ENCODE measurements at regions not wholly inside any gene's neighbourhood (a gene's known extent, or its start where the extent isn't known, plus 50 kb on each side); places are given as distances from the start of the nearest gene placed in this dataset.
"Not testable (repeated sequence)": the region's sequence is repeated elsewhere in the genome, so short reads cannot be mapped to it uniquely, and the experiment has no call there.

DNA sequence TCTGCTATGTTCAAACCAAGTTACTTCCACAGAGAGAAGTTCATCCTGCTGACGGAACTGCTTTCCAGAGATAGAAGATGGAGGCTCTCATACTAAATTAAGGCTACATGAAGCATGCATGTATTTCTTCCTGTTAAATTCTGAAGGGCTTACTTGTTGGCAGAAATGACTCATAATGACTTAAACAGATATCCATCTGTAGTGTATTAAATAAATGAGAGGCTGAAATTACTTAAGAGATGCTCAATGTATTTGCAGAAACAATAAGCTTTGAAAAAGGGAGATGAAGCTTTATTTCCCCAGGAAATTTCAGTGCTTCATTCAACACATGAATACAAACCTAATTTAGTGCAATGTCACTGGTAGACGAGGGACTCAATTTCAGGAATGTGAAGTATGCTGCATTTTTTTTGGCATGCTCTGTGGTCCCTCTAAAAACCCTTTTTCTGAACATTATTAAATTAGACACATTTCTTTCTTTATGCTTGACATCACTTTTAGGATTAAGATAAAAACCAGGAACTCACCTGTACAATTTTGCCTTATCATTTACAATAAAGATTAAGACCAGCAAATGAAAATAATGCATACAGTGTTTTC lies 759.1 kb upstream of the POU3F4 start:
- in situ Hi-C loops (cut with MboI; ENCODE audit: low pct_unique_long_range_greater_than_20kb, low sequenced_read_pairs, unreplicated experiment): no loop called here
- TF ChIP-seq, protein P1, sequence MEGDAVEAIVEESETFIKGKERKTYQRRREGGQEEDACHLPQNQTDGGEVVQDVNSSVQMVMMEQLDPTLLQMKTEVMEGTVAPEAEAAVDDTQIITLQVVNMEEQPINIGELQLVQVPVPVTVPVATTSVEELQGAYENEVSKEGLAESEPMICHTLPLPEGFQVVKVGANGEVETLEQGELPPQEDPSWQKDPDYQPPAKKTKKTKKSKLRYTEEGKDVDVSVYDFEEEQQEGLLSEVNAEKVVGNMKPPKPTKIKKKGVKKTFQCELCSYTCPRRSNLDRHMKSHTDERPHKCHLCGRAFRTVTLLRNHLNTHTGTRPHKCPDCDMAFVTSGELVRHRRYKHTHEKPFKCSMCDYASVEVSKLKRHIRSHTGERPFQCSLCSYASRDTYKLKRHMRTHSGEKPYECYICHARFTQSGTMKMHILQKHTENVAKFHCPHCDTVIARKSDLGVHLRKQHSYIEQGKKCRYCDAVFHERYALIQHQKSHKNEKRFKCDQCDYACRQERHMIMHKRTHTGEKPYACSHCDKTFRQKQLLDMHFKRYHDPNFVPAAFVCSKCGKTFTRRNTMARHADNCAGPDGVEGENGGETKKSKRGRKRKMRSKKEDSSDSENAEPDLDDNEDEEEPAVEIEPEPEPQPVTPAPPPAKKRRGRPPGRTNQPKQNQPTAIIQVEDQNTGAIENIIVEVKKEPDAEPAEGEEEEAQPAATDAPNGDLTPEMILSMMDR (IDR thresholded peaks at IDR 0.05; ENCODE audit: extremely low read depth, insufficient read depth, missing control alignments): no peak
- no peak for DNase-seq (ENCODE audit: low spot score)

DNA sequence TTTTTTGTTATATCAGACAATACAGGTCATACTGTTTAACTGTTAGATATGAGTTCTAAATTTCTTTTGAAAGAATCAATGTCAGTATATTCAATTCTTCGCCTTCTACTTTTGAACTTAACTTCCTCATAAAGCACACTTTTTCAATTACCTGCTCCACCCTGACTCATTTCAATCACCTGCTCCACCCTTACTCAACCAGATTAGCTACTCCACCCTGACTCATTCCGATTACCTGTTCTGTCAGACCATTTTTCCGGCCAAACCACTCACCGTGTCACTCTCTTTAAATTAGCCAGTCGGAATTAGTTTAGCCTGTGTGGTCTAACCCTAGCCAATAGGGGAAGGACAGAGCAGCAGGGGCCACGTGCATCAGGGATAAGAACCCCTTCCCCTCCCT lies 751.8 kb upstream of the POU3F4 start:
- TF ChIP-seq, protein P1 (IDR thresholded peaks at IDR 0.05; ENCODE audit: extremely low read depth, insufficient read depth, missing control alignments): no peak
- in situ Hi-C loops (cut with MboI; ENCODE audit: low pct_unique_long_range_greater_than_20kb, low sequenced_read_pairs, unreplicated experiment): no loop called here
- no peak for DNase-seq (ENCODE audit: low spot score)

DNA sequence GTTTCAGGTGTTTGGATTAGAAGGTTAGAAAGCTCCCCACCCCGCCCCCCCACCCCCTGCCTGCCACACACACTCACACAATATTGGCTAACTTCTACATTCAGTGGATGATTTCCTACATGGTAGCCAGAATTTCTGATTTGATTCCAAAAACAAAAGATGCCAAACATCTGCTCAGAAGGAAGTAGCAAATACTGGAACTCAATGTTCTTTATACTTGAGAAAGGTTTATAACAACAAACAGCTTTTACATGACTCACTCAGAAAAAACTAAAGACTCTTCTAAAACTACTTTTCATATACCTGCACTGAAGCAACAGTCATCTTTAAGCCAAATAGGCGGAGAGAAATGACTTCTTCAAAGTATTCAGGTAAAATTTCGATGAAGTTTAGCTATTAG lies 750.5 kb upstream of the POU3F4 start:
- TF ChIP-seq, protein P1 (IDR thresholded peaks at IDR 0.05; ENCODE audit: extremely low read depth, insufficient read depth, missing control alignments): no peak
- in situ Hi-C loops (cut with MboI; ENCODE audit: low pct_unique_long_range_greater_than_20kb, low sequenced_read_pairs, unreplicated experiment): no loop called here
- no peak for DNase-seq (ENCODE audit: low spot score)

DNA sequence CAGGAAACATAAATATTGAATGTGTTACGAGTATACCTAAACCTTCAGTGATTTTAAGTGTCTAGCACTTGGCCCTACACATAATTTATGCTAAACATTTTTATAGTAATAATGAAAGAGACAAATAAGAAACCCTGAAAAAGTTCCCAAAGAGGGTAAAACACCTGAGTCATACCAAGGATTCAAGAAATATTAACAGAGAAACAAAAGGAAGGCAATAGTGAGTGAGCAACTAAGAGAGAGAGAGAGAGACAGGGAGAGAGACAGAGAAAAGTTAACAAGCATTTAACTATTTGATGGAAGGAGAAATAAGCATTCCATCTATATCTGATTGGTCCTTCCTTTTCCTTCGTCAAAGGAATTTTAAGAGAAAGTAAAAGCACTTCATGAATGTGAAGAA lies 743.6 kb upstream of the POU3F4 start:
- no peak for DNase-seq (ENCODE audit: low spot score)
- TF ChIP-seq, protein P1 (IDR thresholded peaks at IDR 0.05; ENCODE audit: extremely low read depth, insufficient read depth, missing control alignments): no peak
- in situ Hi-C loops (cut with MboI; ENCODE audit: low pct_unique_long_range_greater_than_20kb, low sequenced_read_pairs, unreplicated experiment): no loop called here

DNA sequence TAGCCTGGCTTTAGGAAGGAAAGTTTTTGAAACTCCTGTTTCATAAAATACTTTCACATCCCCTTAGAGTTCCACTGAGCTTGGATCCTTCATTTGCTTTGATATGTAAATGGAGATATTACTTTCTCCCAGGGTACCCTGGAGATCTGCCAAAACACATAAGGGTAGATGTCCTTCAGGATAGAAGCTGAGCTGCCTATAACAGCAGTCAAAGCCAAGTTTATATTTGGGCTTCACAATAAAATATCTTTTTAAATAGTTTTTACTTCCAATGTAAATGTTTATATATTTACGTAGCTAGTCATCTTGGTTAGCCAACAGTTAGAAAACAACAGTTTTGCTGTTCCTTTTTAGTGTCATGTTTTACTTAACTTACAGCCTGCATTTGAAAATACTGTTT lies 742.3 kb upstream of the POU3F4 start:
- TF ChIP-seq, protein P1 (IDR thresholded peaks at IDR 0.05; ENCODE audit: extremely low read depth, insufficient read depth, missing control alignments): no peak
- in situ Hi-C loops (cut with MboI; ENCODE audit: low pct_unique_long_range_greater_than_20kb, low sequenced_read_pairs, unreplicated experiment): no loop called here
- no peak for DNase-seq (ENCODE audit: low spot score)

DNA sequence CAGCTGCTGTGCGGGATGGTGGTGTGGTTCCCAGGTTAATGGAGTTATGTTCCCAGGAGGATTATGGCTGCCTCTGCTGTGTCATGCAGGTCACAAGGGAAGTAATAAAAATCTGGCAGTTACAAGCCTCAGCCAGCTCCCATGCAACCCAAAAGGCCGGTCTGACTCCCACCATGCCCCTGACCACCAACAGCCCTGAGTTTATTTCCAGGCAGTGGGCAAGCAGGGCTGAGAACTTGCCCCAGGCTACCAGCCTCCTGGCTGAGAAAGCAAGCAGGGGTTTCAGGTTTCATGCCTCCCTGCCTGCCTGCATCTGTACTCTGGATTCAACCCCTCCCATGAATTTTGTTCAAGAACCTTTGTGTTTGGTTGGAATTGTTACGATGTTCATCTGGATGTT lies 732.7 kb upstream of the POU3F4 start:
- TF ChIP-seq, protein P1 (IDR thresholded peaks at IDR 0.05; ENCODE audit: extremely low read depth, insufficient read depth, missing control alignments): no peak
- DNase-seq (ENCODE audit: low spot score): no peak
- in situ Hi-C loops (cut with MboI; ENCODE audit: low pct_unique_long_range_greater_than_20kb, low sequenced_read_pairs, unreplicated experiment): no loop called here

DNA sequence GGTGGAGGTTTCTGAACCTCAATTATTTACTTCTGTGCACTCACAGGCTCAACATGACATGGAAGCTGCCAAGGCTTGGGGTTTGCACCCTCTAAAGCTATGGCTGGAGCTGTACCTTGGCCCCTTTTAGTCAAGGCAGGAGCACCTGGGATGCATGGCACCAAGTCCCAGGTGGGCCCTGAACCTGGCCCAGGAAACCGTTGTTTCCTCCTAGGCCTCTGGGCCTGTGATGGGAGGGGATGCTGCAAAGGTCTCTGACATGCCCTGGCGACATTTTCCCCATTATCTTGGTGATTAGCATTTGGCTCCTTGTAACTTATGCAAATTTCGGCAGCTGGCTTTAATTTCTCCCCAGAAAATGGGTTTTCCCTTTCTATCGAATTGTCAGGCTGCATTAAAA lies 726.1 kb upstream of the POU3F4 start:
- DNase-seq (ENCODE audit: low spot score): no peak
- TF ChIP-seq, protein P1 (IDR thresholded peaks at IDR 0.05; ENCODE audit: extremely low read depth, insufficient read depth, missing control alignments): no peak
- in situ Hi-C loops (cut with MboI; ENCODE audit: low pct_unique_long_range_greater_than_20kb, low sequenced_read_pairs, unreplicated experiment): no loop called here

DNA sequence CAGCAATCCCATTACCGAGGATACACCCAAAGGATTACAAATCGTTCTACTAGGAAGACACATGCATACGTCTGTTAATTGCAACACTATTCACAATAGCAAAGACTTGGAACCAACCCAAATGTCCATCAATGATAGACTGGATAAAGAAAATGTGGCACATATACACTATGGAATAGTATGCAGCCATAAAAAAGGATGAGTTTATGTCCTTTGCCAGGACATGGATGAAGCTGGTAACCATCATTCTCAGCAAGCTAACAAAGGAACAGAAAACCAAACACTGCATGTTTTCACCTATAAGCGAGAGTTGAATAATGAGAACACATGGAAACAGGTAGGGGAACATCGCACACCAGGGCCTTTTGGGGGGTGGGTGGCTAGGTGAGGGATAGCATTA lies 695.2 kb upstream of the POU3F4 start:
- in situ Hi-C loops (cut with MboI; ENCODE audit: low pct_unique_long_range_greater_than_20kb, low sequenced_read_pairs, unreplicated experiment); DNase-seq (ENCODE audit: low spot score): not testable (repeated sequence)
